ENCODE measurements at regions not wholly inside any gene's neighbourhood (a gene's known extent, or its start where the extent isn't known, plus 50 kb on each side); places are given as distances from the start of the nearest gene placed in this dataset.
"Not testable (repeated sequence)": the region's sequence is repeated elsewhere in the genome, so short reads cannot be mapped to it uniquely, and the experiment has no call there.

DNA sequence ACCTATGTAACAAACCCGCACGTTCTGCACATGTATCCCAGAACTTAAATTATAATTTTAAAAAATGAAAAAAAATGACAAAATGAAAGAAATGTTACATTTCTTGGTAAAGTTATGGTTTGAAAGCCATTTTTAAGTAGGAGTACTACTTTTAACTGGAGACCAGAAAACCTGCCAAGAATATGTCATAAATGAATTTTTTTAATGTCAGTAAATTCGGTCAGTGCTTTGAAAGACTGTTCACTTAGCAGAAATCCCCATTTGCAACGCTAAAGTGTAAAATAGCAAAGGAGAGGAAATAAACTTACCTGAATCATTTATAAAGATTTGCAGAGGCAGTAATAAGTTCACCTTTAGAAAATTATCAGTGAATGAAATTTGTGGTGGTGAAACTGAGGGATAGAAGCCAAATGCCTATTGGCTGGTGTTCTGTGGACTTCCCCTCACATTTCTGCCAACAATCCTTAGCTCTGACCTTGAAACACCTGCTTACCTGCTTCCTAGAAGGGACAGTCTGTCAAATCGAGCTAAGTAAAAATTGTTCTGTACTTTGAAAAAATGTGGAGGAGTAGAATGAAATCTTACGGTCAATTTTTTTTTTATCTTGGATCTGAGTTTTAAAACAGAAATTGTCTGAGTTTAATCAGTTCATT, 714.2 kb downstream of the SLC6A15 start:
- DNase-seq = no peak

DNA sequence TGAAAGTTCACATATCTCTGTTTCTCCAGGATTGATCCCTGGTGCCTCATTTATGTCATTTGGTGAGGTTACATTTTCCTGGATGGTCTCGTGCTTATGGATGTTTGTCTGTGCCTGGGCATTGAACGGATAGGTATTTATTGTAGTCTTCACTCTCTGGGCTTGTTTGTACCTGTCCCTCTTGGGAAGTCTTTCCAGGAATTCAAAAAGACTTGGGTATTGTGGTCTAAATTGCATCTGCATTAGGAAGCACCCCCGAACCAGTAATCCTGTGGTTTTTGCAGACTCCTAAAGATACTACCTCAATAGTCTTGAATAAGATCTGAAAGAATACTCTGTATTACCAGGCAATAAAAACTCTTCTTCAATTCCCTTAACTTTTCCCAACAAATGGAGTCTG, 720.8 kb downstream of the SLC6A15 start:
- DNase-seq = no peak

DNA sequence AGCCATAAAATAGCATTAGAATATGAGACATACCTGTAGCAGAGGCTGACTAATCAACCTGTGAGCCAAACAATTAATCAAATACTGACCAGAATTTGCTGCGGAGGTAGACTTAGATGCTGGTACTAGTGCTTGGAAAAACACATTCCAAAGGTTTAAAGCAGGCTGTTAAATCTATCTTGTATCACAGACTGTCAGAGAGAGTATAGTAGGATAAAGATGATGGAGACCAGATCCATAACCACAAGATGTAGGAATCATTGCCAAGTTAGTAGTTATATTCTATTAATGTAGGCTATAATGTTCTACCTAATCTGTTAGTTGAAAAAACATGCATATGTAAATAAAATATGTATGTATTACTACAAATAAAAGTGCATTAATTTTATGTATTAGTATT, 726.2 kb downstream of the SLC6A15 start:
- DNase-seq = no peak

DNA sequence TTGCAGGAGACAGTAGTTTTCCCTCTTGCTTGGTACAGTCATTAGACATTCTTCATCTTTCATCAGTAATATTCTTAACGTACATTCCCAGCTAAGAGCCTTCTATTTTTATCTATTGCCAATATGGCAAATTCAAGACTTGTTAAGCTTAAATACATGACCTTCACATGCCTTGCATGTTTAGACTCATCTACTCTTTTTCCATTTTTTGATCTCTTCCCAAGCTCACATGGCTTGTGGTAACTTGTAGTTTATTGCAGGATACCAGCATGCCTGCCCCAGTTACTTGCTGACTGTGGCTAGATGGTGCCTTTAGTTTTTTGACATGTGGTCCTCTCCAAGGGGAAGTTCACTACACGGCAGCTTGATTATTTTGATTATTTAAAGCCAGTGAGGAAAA, 729.0 kb downstream of the SLC6A15 start:
- DNase-seq = no peak

DNA sequence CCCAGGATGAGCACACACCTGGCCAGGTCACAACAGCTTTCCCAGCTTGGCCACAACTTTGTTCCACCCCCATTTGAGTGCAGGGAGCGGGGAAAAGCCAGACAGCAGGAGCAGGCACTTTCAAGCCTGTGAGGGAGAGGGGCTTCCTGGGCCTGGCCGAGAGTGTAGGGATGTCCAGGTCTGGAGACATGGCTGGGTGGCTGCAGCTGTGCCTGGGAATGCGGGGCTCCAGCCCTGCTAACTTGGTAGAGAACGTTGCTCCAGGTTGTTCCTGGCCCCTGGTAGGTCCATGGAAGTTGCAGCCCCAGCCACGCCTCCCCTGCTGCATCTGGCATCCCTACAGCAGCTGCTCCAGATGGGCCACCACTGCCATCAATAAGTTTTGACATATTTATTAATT, 738.5 kb downstream of the SLC6A15 start:
- DNase-seq = no peak

DNA sequence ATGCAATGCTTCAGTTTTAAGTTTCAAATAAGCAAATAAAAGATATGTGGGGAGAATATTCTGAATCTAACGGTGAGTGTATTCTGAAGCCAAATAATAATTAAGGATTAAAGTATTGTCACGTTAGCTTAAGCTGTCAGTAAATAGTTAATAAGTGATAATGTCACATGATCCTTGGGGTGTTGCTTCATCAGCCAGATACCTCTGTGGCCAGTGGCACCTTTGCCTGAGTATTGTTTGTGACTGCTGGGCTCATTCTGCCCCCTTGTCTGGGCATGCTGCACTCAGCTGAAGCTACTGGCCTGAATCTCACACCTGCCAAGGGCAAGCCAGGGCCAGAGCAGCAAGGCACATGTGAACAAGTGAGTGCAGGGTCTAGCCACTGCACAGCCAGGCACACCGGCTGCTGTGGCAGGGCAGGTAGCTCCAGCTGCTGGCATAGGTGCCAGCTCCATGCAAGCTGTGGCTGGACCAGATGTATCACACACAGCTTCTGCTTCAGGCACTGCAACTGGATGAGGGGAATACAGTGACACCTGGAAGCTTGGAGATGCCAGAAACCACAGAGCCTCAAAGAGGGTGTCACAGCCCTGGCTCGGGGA, 739.7 kb downstream of the SLC6A15 start:
- no peak for DNase-seq

DNA sequence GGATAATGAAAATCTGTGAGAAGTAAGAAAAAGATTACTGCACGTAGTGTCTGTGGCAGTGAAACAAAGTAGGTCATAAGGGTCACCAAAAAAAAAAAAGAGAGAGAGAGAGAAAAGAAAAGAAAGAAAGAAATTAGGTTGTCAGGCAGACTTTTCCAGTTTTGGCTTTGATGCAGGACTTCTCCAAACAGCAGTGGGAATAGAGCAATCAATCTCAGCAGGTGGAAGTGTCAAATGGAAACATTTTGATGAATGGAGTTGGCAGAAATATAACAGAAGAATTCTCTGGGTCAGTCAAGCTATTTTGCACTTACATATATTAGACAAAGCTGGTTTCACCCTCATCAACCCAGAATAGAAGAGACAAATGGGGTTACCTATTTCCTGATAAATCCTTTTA, 745.8 kb downstream of the SLC6A15 start:
- no peak for DNase-seq

DNA sequence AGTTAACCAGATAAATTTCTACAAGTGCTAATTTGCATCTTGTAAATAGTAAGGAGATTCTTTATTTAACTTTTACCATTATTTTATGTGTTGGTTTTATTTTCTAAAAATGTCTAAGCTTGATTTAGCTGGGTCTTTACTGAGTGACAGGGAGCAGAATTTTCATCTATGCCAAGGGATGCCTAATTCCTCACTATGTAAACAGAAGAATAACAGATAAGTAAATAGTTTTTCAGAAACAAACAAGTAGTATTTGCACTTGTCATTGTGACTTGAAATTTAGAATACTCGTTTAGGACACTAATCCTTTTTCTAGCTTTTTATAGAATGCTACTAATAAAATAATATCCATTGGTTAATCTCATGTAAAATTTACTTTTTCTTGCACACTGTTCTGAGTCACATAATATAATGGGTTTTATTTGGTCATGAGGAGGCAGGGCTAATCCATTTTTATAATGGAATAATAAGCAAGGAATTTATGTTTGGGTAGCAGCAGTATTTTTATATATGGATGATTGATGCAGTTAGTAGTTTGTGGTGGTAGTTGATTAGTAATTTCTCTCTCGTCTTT, 746.5 kb downstream of the SLC6A15 start:
- no peak for DNase-seq

DNA sequence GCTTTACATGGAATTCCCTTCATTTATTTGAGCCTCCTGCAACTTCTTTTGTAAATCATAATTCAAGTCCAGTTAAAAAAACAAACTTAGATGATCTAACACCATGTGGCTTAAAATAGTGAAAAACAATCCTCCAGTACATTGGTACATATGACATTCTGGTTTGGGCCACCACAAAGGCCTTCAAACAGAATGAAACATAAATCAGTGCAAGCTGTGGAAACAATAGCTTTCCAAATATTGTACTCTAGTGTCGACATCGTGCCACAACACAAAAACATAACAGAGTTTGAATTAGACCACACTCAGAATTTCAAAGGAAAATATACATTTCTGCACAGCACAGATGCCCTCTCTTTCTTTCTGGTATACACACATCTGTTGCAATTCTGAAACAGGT, 751.3 kb downstream of the SLC6A15 start:
- DNase-seq = no peak

DNA sequence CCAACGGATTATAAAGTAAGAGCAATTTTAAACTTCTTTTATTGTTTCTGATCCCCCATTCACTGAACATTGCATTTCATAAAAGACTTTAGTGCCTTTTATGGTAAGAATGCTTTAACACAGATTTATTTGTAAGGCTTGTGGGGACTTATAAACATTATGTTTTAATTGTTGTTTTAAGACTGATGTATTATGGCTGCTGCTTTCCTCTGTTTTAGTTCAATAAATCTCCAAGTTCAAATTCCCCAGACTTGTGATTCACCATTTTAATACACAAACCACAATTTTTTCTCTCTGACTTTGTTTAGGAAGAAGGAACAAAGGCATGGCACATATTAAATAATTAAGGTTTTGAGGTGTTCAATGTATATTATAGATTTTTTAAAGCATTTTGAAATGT, 753.3 kb downstream of the SLC6A15 start:
- no peak for DNase-seq

DNA sequence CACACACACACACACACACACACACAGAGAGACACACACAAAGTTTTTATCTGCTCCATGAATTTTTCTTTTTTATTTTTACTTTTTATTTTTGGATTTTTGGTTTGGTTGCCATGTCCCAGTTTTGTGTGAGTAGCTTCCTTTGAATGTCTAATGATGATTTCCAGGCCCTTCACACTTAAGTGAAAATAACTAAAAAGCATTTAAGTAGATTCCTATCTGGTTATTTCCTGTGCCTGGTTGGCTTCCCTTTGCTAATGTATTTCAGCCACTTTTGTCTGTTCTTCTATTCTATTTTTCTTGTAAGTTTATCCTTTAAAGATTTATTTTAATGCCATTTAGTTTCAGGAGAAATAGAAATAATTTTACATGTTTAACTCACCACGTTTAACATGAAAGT, 755.4 kb downstream of the SLC6A15 start:
- no peak for DNase-seq

DNA sequence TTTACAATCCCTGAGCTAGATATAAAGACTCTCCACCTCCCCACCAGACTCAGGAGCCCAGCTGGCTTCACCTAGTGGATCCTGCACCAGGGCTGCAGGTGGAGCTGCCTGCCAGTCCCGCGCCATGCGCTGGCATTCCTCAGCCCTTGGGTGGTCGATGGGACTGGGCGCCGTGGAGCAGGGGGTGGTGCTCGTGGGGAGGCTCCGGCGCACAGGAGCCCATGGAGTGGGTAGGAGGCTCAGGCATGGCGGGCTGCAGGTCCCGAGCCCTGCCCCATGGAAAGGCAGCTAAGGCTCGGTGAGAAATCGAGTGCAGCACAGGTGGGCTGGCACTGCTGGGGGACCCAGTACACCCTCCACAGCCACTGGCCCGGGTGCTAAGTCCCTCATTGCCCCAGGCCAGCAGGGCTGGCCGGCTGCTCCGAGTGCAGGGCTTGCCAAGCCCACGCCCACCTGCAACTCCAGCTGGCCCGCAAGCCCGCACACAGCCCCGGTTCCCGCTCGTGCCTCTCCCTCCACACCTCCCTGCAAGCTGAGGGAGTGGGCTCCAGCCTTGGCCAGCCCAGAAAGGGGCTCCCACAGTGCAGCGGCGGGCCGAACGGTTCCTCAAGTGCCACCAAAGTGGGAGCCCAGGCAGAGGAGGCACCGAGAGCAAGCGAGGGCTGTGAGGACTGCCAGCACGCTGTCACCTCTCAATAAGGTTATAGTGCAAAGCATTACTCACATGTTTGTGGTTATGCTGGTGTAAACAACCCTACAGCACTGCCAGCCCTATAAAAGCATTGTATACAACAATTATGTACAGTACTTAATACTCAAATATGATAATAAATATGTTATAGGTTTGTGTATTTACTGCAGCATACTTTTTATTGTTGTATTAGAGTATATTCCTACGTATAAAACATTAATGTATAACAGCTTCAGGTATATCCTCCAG, 757.3 kb downstream of the SLC6A15 start:
- DNase-seq = not testable (repeated sequence)

DNA sequence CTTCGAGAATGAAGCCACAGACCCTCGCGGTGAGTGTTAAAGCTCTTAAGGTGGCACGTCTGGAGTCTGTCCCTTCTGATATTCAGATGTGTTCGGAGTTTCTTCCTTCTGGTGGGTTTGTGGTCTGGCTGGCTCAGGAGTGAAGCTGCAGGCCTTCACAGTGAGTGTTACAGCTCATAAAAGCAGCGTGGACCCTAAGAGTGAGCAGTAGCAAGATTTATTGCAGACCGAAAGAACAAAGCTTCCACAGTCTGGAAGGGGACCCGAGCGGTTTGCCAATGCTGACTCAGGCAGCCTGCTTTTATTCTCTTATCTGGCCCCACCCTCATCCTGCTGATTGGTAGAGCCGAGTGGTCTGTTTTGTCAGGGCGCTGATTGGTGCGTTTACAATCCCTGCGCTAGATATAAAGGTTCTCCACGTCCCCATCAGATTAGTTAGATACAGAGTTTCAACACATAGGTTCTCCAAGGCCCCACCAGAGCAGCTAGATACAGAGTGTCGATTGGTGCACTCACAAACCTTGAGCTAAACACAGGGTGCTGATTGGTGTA, 758.1 kb downstream of the SLC6A15 start:
- DNase-seq = not testable (repeated sequence)

DNA sequence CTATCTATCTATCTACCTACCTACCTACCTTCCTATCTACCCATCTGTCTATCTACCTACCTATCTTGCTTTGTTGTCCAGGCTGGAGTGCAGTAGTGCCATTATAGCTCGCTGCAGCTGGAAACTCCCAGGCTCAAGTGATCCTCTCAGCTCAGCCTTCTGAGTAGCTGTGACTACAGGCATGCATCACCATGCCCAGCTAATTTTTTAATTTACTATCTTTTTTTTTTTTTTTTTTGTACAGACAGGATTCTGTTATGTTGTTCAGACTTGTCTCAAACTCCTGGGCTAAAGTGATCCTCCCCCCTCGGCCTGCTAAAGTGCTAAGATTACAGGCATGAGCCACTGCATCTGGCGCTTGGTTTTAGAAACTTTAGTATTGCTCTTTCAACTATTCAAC, 762.4 kb downstream of the SLC6A15 start:
- DNase-seq = no peak

DNA sequence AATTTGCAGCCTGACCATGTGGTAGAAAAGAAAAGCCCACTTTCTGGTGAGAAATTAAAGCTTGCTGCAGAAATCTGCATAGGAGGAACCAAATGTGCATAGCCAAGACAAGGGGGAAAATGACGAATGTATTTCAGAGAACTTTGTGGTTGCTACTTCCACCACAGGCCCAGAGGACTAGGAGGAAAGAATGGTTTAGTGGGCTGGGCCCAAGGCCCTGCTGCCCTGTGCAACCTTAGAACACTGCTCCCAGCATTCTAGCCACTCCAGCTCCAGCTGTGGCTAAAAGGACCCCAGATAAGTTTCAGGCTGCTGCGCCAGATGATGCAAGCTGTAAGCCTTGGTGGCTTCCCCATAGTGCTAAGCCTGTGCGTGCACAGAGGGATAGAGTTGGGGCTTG, 764.3 kb downstream of the SLC6A15 start:
- DNase-seq = no peak

DNA sequence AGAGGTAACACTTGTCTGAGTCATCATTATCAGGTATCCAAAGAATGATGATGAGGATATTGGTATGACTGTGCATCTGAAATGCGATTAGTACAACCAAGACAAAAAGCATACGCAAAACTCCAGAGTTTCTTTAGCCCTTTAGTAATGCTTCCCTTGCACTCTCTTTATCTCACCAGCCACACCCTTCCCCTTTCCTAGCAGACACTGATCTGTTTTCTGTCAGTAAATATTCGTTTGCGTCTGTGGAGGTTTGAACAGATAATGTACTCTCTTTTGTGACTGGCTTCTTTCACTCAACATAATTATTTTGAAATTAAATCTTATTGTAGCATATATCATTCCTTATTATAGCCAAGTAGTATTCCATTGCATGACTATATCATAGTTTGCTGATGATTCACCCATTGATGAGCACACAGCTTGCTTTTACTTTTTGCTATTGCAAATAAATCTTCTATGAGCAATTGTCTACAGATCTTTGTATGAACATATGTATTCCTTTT, 775.7 kb downstream of the SLC6A15 start:
- no peak for DNase-seq

DNA sequence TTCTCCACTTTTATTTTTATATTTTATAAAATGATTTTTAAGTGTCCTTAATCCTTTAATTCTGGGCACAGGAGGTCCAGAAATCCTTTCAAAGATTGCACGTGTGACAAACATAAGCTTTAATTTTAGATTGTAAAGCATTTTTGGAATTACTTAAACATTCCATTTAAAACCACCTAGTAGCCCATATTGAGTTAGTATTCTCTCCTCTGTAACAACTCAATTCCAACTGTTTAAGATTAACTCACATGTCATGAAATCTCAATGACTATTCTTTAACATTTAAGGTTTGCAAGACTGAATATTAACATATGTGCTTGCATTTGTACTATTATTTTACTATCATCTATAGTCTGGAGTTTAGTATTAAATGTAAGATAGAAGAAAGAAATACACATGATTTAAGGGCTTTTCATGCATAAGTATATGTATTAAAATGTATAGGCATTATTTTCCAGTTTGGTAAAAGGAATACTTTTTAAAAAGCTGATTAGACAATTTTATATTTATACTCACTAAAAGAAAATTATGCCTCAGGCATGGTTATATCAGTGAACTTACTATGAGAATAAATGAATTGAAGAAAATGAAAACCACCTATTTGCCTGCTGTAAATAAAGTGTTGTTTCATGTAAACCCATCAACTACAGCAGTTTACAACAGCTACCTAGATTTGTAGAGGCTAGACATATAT, 776.9 kb downstream of the SLC6A15 start:
- DNase-seq = no peak

DNA sequence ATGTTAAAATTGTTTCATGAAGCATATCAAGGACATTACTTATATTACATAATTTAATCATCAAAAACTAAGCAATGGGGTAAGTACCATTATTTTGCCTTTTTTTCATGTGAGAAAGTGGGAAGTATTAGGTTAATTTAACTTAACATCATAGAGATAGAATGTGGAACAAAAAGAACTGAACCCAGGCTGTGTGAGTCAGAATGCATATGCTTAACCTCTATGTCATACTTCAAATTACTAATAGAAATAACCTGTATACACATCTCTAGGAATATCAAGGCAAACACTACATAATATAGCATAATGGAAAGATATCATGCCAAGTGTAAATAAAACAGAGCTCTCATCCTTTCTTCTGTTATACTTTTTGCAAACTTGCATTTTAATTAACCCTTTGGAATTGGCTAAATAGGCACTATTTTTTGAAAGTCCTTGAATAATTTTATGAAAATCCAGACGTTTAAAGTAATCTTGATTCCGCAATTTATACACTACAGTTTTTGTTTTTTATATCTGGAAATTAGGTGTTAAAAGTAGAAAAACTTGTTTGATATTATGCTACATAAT, 777.7 kb downstream of the SLC6A15 start:
- no peak for DNase-seq

DNA sequence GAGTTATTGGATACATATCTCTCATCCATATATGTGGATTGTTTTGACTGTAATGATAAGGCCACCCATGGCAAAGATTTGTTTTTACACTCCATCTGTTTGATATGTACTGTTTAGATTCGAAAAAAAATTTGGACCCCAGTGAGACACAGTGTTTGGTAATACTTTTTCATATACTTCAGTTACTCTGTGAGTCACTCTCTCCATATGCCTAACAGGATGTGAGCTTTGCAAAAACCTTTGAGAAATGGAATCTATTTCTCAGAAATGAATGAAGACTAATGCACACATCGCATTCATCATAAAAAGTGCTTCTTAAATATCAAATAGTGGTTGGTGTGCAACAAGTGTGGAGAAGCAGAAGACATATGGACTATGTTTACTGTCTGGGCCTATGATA, 781.5 kb downstream of the SLC6A15 start:
- DNase-seq = no peak

DNA sequence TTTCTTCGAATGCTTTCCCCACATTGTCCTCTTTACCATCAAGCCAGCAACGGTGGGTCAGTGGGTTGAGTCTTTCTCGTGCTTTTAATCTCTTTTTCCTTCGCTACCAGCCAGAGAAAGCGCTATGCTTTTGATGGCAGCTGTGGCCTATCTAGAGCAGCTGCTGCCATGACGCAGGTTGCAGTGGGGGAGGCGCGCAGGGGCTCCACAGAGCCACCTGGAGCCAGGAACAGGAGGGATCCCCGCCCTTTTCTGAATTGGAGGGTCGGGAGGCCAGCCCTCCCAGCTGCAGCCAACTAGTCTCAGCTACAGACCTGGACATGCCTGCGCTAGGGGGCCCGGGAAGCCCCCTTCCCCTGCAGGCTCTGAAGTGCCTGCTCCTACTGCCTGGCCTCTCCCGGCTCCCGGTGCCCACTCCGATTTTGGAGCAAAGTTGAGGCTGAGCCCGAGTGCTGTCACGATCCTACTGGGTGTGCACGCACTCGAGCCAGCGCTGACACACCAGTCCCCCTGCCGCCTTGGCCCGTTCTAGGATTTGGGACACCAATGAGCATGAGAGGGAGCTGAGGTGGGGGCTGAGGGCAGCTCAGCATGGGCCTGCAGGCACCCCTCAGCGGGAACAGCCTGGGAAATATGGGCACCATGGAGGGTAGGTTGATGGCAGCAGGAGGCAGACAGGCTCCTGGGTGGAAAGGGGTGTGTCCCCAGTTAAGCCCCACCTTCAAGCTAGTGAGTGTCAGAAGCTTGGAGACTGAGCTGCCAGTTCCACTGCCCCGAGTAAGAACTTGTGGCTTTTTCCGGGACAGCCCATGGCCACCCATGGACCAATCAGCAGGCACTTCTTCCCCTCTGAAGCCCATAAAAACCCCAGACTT, 784.2 kb downstream of the SLC6A15 start:
- no peak for DNase-seq

DNA sequence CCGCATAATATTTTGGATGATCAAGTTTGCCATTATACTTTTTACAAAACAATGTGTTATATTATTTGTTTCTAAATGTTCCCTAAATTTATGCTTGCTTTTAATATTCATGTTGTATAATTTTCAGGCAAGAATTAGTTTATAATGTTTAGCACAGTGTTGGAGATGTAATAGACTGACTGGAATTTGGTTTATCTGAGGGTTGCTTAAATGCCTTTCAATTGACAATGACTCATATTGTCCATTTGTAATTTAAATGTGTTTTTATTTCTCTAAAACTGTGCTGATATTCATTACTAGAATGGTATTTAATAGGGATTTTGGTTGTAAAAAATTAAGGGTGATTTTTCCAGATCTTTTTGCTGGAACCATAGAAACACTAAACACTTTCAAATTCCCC, 788.4 kb downstream of the SLC6A15 start:
- no peak for DNase-seq

All from stimulated activated CD4-positive, alpha-beta T cell treated with anti-CD3 and anti-CD28 coated beads, Interleukin-4, amount 100 ng/mL, for 24 hours (primary cell).